T-helper 1 cell (primary cell): ENCODE measurements at regions not wholly inside any gene's neighbourhood (a gene's known extent, or its start where the extent isn't known, plus 50 kb on each side); places are given as distances from the start of the nearest gene placed in this dataset.
"Not testable (repeated sequence)": the region's sequence is repeated elsewhere in the genome, so short reads cannot be mapped to it uniquely, and the experiment has no call there.

Source experiments
- DNase-seq, 5 donors: peaks; one replicate each; pipeline ENCODE4 v3.0.0-alpha.2; 2012 to 2020

DNA sequence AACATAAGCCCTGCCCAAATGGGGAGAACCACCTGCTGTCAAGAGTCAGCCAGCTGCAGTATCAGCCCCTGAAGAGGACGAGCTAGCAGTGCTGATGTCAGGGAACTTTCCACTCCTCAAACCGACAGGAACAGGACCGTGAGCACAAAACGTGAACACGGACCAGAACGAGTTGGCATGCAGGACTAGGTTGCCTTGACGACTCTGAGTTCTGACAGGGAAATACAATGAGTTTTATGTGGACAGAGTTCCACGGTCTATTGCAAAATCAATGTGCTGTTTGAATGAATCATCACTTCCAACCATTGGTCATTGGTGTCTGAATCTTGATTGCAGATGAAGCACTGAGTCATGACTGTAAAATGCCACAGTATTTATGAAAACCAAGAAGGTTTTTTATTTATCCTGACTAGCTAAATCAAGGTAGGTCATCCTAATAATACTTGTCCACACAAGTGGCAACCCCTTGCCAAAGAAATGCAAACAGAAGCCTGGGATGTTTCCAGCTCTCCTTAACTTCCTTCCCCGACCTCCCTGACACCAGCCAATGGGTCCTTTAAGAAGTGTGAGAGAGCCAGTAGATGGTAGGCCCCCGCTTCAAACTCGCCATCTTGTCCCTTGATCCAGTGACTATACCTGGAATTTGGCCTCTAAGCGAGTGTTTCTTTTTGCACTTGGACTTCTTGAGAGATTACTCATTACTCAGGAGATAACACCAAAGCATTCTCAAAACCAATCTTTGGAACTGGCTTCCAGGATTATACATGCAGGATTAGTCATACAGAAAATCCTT is 119.6 kb downstream of the ASB7 start:
- DNase-seq: no peak

DNA sequence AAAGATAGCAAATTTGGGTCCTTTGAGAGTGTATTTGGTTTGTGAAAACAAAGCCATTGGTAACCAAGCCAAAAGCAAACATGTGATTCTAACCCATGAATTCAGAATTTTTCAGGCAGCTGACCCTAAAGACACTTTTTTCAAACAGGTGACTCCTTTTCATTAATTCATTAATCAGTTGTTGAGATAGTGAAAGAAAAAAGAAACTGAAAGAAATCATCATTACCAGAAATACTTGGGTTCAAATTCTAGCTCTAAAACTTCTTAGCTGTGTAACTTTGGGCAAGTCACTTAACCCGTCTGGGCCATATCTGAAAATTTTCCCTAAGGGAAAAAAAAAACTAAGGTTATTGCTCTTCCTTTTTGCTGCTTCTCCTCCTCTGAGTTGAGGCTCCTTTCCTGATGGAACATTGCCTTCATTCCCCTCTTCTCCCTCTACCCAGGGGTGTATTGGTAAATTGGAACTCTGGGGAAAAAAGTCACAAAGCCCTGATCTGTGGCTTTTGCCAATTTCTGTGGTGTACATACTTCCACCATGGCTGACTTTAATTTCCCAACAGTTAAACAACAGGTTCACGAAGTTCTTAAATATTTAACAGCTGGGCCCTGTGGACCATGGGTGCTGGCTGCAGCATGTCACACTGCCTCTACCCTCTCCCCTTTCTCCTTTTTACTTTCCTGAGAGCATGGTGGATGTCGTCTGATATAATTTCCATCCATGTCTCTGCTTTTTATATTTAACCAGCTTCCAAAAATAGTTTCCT is 120.3 kb downstream of the ASB7 start:
- DNase-seq: no peak

DNA sequence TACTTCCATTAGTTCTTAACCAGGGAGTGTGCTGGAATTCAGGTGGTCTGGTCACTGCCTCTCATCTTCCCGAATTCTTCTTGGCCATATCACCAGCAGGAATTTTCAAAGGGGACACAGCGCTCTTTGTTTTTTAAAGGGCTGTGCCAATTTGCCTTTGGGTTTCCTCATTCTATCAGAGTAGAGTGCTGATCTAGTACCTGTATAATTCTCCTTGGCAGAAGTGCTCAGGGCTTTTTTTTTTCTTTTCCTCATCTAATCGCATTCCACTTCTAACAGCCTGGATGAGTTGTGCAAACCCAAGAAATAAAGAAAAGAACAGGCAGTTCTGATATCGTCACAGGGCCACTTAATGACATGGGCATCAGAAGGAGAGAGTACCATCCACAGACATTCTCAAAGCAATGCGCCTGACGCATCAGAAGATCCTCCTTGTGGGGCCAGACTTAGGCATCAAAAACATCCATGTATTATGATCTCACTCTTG is 121.0 kb downstream of the ASB7 start:
- no peak for DNase-seq

DNA sequence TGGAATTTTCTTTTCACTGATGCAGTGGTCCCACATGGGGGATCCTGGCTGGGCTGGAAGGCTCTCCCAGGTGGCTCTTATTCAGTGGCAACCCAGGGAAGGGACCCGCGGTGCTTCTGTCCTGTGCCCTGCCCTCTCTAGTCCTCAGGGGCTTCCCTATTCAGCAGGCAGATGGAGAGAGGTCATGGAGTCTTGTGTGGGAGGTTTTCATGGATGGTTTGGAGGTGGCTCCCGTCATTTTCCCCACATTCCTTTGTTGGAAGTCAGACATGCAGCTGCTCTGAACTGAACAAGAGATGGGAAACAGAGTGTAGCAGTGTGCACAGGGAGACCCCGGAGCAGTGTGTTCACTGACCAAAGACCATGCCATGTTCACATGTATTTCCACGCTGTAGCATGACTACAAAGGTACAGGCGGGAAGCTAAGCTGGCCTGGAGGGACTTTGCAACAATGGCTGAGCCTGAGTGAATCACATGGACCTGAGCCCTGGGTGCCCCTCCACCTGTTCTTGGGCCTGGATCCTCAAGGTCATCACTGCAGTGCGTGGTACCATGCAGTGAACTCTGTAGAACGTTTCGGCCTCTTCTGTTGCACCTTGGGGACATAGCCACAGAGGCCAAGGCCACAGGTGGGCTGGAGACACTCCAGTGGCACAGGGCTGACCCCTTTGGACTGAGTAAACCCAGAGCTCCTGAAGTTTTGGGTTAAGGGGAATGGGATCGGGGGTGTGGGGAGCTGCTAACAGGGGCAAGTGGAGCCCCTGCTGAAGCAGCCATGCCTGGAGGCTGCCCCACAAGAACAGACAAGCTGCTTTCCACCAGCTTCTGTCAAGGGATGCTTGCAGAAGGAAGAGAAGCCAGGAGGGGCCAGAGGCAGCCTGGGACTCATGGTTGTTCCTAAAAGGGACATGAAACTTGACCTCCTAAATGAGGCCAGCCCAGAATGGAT is 123.0 kb downstream of the ASB7 start:
- DNase-seq: no peak

DNA sequence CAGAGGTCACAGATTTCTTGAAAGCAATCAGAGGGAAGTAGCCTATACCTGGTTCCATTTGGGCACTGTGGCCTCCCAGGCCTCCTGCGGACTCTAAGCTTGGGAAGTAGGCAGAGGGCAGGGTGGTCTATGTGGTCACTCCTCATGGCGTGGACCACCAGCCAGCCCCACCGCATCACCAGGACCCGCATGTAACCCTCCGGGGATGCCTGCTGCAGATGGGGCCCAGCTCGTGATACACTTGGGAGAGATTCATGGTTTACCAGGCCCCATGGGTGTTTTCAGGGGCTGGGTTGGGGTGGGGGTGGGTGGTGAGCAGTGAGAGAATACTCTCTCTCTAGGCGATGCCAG is 123.7 kb downstream of the ASB7 start:
- DNase-seq: no peak

DNA sequence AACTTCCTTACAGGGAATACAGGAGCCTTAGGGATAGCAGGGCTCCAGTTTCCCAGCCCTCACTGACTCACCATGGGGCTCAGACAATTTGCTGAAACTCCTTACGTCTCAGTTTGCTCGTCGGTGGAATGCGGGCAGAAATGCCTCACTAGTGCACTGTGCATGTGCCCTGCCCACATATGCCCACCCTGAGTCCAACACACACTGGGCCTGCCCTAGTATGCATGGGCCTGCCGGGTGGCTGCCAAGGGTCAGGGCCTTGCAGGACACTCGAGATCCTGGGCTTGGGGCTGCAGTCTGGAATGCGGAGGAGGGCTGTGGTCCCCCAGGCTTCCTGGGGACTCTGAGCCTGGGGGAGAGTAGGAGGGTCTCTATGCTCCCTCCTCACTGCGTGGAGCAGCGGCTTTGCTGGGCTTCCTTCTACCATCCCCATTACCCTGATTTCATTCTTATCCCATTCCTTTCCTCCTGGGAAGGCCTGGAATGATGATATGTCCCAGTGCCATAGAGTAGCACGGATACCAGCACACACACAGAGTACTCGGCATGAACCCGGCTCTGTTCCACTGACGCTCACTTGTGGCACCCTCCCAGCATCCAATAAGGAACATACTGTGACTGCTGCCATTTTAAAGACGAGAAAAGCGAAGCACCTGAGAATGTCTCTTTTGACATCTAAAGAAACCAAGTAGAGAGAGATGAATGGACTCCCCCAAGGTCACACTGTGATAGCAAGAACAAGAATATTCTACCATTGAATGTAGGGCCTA is 124.2 kb downstream of the ASB7 start:
- no peak for DNase-seq

DNA sequence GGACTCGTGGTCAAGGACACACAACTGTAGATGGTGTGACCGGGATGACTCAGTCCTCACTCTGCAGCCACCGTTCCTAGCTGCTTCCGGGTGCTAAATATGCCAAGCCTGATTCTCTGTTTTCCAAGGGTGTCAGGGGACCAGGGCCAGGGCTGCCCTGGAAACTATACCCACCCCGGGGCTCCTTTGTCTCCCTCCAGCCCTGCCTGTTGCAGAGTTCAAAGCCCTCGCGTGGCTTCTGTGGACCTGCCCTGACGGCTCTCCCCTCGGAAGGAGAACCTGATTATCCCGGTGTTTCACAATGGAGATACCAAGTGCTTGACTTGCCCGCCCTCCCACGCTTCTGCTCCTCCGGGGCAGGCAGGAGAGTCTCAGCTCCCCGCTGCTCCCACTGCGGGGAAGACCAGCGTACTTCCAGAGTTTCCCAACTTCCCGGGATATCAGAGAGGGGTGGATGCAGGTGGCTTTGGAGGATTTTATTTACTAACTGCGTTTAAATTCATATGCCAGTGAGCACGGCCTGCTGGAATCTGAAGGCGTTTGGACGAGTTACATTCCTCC is 125.0 kb downstream of the ASB7 start:
- DNase-seq: no peak

DNA sequence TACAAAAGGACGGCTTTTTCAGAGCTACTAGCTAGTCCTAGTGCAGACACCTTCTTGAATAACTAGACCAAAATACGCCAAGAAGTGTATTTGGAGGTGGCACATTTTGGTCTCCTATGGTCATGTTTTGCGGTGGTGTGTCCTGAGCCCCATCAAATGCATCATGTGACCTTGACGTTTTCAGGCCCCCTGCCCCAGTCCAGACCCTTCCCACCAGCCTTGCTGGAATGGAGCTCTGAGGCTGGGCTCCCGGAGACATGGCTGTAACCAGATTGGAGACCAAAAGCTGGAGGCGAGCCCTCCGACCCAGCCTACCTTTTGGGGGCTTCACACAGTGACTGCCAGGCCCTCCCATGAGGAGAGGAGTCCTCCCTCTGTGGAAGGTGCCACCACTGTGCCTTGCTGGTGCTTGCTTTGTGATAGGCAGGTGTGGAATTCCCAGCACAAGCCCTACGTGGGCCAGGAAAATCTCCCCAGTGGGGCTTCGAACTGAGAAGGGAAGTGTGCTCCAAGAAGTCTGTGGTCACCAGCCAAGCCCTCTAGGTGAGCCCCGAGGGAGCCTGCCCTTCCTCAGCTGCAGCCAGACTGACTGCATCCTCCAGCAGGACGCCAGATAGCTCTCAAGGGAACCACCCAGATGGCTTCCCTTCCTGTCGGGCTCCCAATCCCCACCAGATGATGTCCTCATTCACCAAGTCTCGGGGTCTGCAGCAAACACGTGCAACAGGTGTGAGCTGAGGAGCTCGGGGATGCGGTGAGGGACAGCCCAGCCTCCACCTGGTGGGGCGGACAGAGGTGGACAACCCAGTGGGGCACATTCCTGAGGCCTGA is 126.2 kb downstream of the ASB7 start:
- DNase-seq: no peak

DNA sequence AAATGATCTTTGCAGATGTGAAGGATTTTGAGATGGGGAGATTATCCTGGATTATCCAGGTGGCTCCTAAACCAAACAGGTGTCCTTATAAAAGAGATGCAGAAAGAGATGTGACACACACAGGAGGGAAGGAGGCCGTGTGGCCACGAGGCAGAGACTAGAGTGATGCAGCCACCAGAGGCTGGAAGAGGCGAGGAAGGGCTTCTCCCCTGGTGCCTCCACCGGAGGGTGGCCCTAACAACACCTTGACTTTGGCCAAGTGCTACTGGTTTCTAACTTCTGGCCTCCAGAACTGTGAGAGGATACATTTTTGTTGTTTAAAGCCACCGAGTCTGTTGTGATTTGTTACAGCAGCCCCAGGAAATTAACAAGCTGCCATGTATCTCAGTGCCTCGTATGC is 127.1 kb downstream of the ASB7 start:
- no peak for DNase-seq

DNA sequence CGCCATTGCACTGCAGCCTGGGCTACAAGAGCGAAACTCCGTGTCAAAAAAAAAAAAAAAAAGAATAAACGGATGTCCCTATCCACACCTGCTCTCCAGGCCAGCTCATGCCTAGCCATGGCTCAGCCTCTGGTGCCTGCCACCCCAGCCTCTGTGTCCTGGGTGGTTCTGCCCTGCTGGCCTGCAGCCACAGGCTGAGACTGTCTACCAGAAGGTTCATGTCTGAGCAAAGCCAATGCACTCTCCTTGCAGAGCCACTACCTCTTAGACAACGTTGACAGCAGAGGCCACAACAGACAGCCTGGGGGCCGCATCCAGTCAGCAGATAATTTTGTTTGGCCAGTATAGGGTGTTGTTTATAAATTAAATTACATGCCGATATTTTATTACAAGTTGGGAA is 127.7 kb downstream of the ASB7 start:
- DNase-seq: no peak

DNA sequence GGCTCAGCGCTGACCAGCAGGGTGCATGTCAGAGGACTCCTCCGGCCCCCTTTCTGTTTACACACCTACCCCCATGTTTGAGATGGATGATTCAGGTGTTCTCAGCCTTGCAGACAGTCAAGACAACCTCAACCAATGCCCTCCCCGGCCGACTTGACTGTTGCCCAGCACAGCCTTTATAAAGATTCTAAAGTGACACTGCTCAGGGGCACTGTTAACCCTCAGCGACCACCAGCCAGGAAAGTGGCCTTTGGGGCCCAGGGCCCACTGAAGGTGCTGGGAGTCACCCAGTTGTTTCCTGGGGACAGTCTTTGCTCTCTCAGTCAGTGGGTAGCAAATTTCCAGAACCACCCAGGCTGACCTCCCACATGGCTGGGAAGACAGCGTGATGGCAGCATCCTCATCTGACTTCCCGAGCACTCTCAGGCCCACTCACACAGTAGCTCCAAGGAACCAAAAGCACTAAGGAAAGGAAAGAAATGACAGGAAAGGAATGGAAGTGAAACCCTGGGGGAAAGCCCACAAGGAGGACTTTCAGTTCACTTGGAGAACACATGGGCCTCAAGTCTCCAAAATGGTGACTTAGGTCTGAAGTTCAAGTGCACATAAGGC is 128.4 kb downstream of the ASB7 start:
- no peak for DNase-seq

DNA sequence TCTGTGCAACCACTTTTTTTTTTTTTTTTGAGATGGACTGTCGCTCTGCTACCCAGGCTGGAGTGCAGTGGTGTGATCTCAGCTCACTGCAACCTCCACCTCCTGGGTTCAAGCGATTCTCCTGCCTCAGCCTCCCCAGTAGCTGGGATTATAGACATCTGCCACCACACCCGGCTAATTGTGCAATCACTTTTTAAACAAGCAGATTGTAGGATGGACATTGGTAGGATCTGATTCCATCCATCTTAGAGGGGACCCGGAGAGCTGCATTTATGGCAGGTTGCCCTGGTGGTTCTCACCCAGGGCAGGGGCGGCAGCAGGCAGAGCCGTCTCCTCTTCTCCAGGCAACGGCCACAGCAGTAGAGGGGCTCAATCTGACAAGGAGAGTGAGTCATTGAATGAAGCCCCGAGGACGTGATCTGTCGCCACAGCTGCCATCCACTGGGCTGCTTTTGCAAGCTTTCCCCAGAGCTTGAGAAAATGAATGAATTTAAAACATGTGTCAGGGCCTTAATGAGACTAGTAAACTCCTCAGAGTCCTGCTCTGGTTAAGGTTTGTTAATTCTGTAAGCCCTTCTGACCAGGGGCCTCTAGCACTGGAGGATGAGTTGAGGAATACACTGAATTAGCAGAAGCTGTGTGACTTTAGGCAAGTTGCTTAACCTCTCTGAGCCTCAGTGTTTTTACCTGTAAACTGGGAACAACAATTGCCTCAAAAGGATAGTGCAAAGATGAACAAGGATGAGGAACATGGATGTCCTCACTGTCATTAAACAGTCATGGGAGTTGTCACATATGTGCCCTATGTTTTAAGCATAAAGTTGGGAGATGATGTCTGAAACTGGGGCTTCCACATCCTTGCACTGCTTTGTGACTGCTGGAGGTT is 129.1 kb downstream of the ASB7 start:
- no peak for DNase-seq

DNA sequence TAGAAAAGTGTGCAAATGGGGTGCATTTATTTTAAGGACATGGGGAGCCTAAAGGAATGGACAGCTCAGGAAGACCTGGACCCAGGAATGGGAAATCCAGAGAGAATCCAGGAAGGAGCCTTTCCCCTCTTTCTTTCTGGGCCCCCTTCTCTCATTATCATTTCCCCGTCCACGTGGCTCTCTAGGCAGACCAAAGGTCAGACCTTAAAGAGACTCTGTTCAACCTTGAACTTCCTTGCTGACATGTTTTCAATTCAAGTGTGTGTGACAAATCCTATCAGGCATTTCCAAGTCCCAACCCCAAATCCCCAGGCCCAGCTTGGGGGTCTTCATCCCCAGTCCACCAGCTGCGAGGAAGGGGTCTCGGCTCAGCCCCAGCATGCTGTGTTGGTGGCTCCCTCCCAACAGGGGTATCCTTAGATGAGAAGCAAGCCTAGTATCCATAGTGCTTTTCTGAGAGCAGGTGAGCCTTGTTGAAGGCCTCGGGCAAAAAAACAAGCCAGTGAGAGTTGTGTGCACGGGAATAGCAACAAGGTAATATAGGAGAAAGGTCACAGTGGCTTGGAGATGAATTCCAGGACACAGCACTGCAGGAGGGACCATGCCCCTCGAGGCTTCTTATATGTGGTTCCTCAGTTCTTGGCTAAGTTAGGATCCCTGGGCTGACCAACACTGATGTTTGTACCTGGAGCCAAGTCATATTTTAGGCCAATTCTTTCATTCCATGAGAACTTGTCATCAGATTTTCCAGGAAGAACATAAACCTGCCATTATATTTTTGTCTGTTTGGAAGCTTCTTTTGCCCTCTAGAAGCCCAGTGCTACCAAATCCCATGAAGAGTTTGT is 130.0 kb downstream of the ASB7 start:
- DNase-seq: no peak

DNA sequence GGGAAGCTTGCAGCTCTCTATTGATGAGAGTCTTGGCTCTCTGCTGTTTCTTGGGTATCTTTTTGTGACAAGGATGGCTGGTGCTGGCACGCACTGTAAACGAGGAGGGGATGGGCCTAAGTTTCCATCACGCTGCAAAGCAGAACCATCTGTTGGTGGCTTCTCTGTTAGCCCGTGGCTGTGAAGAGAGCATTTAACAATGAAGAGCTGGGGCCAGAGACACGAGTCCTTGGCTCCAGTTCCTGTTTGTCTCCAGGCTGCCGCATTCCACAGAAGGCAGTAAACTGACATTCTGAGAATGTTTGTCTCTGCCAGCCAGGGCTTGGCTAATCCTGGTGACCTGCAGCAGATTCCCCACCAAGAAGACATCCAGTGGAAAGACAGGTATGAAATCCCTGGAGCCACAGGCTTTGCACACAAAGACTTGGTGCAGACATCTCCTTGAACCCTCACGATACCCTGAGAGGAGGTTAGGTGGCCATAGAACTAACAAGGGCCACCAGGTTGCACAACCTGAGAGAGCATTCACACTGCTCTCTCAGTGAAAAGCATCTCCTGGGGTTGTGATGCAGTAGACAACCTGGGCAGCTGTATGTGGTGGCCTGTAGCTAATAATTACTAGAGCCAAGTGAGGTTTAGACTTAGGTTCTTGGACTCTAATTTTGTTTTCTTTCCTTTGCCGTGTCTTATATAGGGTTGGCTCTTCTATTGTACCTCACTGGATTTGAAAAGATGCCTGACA is 130.9 kb downstream of the ASB7 start:
- no peak for DNase-seq

DNA sequence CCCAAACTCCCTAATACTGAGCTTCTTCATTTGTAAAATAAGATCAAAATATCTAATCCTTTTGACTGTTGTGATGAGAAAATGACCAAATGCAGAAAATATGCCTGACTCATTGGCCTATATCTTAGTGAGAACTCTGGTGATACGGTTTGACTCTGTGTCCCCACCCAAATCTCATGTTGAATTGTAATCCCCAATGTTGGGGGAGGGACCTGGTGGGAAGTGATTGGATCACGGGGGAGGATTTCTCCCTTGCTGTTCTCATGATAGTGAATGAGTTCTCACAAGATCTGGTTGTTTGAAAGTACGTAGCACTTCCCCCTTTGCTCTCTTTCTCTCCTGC is 131.4 kb downstream of the ASB7 start:
- DNase-seq: not testable (repeated sequence)

DNA sequence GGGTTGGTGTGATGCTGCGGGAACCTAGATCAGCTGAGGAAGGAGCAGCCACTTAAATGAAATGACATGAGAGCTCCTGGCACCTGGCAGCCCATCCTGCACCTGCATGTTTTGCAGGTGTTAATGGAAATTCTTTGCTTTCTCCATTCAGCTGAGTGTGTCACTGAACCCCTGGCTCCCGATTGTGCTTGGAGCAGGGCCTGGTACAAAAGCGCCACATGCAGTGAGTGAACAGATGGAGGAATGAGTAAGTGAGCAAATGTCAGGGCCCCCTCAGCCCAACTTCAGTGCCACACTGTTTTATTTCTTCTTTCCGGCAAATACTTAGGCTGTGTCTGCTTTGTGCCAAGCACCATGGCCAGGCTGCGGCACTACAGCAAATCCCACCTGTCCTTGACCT is 132.2 kb downstream of the ASB7 start:
- DNase-seq: no peak

DNA sequence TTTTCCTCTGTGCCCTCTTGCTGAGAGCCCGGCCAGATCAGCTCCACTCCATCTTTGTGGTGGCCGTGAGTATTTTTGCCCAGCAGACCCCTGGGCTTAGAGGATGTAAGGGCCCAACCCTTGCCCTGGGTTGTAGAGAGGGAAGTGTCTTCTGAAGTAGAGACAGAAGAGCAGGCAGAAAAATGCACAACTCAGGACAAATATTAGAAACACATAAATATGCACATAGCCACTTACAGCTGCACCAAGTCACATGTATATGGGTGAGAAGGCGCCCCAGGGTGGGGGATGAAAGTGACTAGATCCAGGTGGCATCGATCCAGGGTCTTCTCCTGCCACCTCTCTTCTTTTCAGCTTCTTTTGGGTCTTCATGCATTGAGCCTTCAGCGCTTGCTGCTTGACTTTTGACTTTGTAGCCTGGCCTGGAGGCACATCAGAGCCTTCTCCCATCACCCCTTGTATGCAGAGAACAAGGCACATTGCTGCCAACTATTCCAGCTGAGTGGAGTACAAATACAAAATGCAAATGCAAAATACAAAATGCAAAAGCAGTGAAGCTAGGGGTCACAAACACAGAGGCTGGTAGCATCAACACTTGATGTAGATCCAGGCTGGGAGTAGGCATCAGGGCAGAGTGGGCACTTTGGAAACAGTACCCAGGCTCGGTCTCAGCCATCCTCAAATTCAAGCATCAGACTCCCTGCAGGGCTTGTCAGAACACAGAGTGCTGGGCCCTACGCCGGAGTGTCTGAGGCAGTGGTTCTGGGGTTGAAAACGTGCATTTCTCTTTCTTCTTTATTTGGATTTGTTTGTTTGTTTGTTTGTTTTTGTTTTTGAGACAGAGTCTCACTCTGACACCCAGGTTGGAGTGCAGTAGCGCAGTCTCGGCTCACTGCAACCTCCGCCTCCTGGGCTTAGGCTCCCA is 133.0 kb downstream of the ASB7 start:
- DNase-seq: no peak
